ENCODE measurements at regions not wholly inside any gene's neighbourhood (a gene's known extent, or its start where the extent isn't known, plus 50 kb on each side); places are given as distances from the start of the nearest gene placed in this dataset.

DNA sequence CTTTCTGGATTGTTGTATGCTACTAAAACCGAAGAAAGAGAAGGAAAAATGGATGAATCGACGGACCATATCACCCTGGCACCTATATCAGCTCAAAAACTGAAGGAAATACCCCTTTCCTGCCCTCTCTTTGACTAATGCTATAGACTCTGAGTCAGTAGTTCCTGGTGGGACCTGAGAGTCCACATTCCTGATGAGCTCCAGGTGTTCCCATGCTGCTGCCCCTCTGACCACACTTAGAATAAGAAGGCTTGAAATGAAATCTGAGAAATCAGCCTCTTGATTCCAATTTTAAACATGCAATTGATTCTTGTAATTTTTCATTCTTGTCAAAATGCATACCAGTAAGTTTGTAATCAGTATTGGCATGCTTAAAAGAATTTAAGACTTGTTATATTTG is 75.2 kb downstream of the PRL start:
- H3K36me3 ChIP-seq (replicated peaks in 1 of 2), result no peaks in the 10 kb centered on the region
- no peaks in the 10 kb centered on the region for H3K27me3 ChIP-seq
- intact Hi-C loops (cut with DNase I), result no loop called here
- no peak for DNase-seq
- H3K4me1 ChIP-seq (replicated peaks in 1 of 2), result no peaks in the 10 kb centered on the region
- no peak overlapping the region for H3K4me3 ChIP-seq
- TF ChIP-seq, protein P1, sequence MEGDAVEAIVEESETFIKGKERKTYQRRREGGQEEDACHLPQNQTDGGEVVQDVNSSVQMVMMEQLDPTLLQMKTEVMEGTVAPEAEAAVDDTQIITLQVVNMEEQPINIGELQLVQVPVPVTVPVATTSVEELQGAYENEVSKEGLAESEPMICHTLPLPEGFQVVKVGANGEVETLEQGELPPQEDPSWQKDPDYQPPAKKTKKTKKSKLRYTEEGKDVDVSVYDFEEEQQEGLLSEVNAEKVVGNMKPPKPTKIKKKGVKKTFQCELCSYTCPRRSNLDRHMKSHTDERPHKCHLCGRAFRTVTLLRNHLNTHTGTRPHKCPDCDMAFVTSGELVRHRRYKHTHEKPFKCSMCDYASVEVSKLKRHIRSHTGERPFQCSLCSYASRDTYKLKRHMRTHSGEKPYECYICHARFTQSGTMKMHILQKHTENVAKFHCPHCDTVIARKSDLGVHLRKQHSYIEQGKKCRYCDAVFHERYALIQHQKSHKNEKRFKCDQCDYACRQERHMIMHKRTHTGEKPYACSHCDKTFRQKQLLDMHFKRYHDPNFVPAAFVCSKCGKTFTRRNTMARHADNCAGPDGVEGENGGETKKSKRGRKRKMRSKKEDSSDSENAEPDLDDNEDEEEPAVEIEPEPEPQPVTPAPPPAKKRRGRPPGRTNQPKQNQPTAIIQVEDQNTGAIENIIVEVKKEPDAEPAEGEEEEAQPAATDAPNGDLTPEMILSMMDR (IDR thresholded peaks at IDR 0.05), result no peak
- no peak for TF ChIP-seq POLR2A (IDR thresholded peaks at IDR 0.05)
- no peaks in the 10 kb centered on the region for H3K9me3 ChIP-seq (replicated peaks in 1 of 3)
- WGBS, 4 donors, result 91 to 97% (median 96%) methylated on average over 3 of the region's 3 CpGs
- no peak overlapping the region for H3K27ac ChIP-seq

GRCh38 chr6:22222469-22222868 is 74.4 kb downstream of the PRL start:
- no peaks in the 10 kb centered on the region for H3K27me3 ChIP-seq
- TF ChIP-seq, protein P1 (IDR thresholded peaks at IDR 0.05), result no peak
- TF ChIP-seq POLR2A (IDR thresholded peaks at IDR 0.05), result no peak
- H3K4me3 ChIP-seq, result no peak overlapping the region
- WGBS, 4 donors, result 89 to 95% (median 92%) methylated on average over 6 of the region's 6 CpGs
- no peaks in the 10 kb centered on the region for H3K9me3 ChIP-seq (replicated peaks in 1 of 3)
- no peak overlapping the region for H3K27ac ChIP-seq
- intact Hi-C loops (cut with DNase I), result no loop called here
- H3K4me1 ChIP-seq (replicated peaks in 1 of 2), result no peaks in the 10 kb centered on the region
- no peak for DNase-seq
- H3K36me3 ChIP-seq (replicated peaks in 1 of 2), result no peaks in the 10 kb centered on the region

- intact Hi-C loops (cut with DNase I), result no loop called here
- WGBS, 4 donors, result 46 to 76% (median 59%) methylated on average over 2 of the region's 2 CpGs
- TF ChIP-seq, protein P1 (IDR thresholded peaks at IDR 0.05), result no peak
- TF ChIP-seq POLR2A (IDR thresholded peaks at IDR 0.05), result no peak
- no peaks in the 10 kb centered on the region for H3K9me3 ChIP-seq (replicated peaks in 1 of 3)
- no peaks in the 10 kb centered on the region for H3K36me3 ChIP-seq (replicated peaks in 1 of 2)
- DNase-seq, result no peak
- H3K4me3 ChIP-seq, result no peak overlapping the region
- H3K27ac ChIP-seq, result no peak overlapping the region
- H3K4me1 ChIP-seq (replicated peaks in 1 of 2), result no peaks in the 10 kb centered on the region
- H3K27me3 ChIP-seq, result no peaks in the 10 kb centered on the region
These were observed 68.8 kb downstream of the PRL start for GRCh38 chr6:22227824-22228610.

DNA sequence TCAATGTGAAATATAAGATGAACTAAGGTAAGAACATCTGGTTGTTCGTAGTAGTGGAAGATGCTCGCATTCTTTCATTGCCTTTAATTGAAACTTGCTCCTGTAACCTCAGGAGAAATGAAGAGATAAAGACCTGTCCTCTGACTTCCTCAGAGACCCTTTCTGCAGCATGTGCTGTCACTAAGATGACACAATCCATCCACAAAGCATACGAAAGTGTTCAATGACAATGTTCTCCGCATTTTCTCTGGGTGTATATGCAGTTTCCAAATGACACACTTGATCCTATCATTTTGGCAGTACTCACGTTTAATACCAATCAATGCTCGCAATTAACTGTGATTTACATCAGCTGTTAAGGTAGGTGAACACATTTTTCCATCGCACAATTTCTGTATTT is 65.8 kb downstream of the PRL start:
- DNase-seq, result no peak
- H3K4me1 ChIP-seq (replicated peaks in 1 of 2), result no peaks in the 10 kb centered on the region
- no peaks in the 10 kb centered on the region for H3K9me3 ChIP-seq (replicated peaks in 1 of 3)
- no peaks in the 10 kb centered on the region for H3K36me3 ChIP-seq (replicated peaks in 1 of 2)
- H3K27me3 ChIP-seq, result no peaks in the 10 kb centered on the region
- TF ChIP-seq, protein P1 (IDR thresholded peaks at IDR 0.05), result no peak
- TF ChIP-seq POLR2A (IDR thresholded peaks at IDR 0.05), result no peak
- intact Hi-C loops (cut with DNase I), result no loop called here
- H3K4me3 ChIP-seq, result no peak overlapping the region
- WGBS, 4 donors, result 86 to 95% (median 92%) methylated on average over 7 of the region's 7 CpGs
- H3K27ac ChIP-seq, result no peak overlapping the region

Data from adrenal gland (tissue), 9 donors.